Activated naive CD4-positive, alpha-beta T cell treated with anti-CD3 and anti-CD28 coated beads for 36 hours (primary cell): ENCODE measurements at regions not wholly inside any gene's neighbourhood (a gene's known extent, or its start where the extent isn't known, plus 50 kb on each side); places are given as distances from the start of the nearest gene placed in this dataset.

ENCODE experiments used
- CTCF ChIA-PET: fragments of 350-600 bp; sonication (Branson Sonifier 250); formaldehyde crosslinking; loops from one replicate; lab custom pipeline; 2021; ENCODE audit warnings: antibody characterized with exemption; lab: Charles Lee
- DNase-seq: peaks from one replicate; pipeline ENCODE4 v3.0.0-alpha.2; 2020
- H3K27ac Mint-ChIP-seq: one replicate; pipeline ENCODE4 v1.8.0; 2021; ENCODE audit warnings: mild to moderate bottlenecking, mixed read lengths
- H3K27me3 Mint-ChIP-seq: one replicate; pipeline ENCODE4 v1.8.0; 2021; ENCODE audit warnings: low read depth, mixed read lengths
- H3K36me3 Mint-ChIP-seq: one replicate; pipeline ENCODE4 v1.8.0; 2021; ENCODE audit warnings: low read depth, mixed read lengths
- H3K4me1 Mint-ChIP-seq: one replicate; pipeline ENCODE4 v1.8.0; 2021; ENCODE audit warnings: low read depth, mixed read lengths
- H3K4me3 Mint-ChIP-seq: one replicate; pipeline ENCODE4 v1.8.0; 2021; ENCODE audit warnings: mild to moderate bottlenecking, moderate library complexity, mixed read lengths
- H3K9me3 Mint-ChIP-seq: one replicate; pipeline ENCODE4 v1.8.0; 2021; ENCODE audit warnings: mixed read lengths
- intact Hi-C: fragments of 100-400 bp; cut with micrococcal nuclease; formaldehyde crosslinking; loops from one replicate; pipeline ENCODE4 v1.15.1; 2023

GRCh38 chr16:5653789-5654188, 556.2 kb upstream of the EEF2KMT start:
- no peak for DNase-seq
- Mint-ChIP-seq H3K9me3 (no peaks in the 10 kb centered on the region), H3K4me3 (no peak overlapping the region), H3K36me3 (no peaks in the 10 kb centered on the region), H3K27ac (no peak overlapping the region), H3K4me1 (no peaks in the 10 kb centered on the region), H3K27me3 (no peaks in the 10 kb centered on the region)
- intact Hi-C loops = no loop called here
- CTCF ChIA-PET = no interaction called here

- H3K36me3 Mint-ChIP-seq = no peaks in the 10 kb centered on the region
- H3K27me3 Mint-ChIP-seq = no peaks in the 10 kb centered on the region
- CTCF ChIA-PET = no interaction called here
- no peaks in the 10 kb centered on the region for H3K9me3 Mint-ChIP-seq
- DNase-seq = no peak
- no peak overlapping the region for H3K4me3 Mint-ChIP-seq
- H3K4me1 Mint-ChIP-seq = no peaks in the 10 kb centered on the region
- intact Hi-C loops = no loop called here
- no peak overlapping the region for H3K27ac Mint-ChIP-seq
Measured at GRCh38 chr16:5653041-5653440, 555.4 kb upstream of the EEF2KMT start.

GRCh38 chr16:5649762-5650743, 552.5 kb upstream of the EEF2KMT start:
- no peak for DNase-seq
- CTCF ChIA-PET = no interaction called here

GRCh38 chr16:5647051-5647450, 549.5 kb upstream of the EEF2KMT start:
- Mint-ChIP-seq H3K4me3 (no peak overlapping the region), H3K9me3 (no peaks in the 10 kb centered on the region), H3K27ac (no peak overlapping the region), H3K27me3 (no peaks in the 10 kb centered on the region), H3K4me1 (no peaks in the 10 kb centered on the region), H3K36me3 (no peaks in the 10 kb centered on the region)
- no peak for DNase-seq
- intact Hi-C loops = no loop called here
- CTCF ChIA-PET = no interaction called here

More at GRCh38 chr16:5649762-5650743, 552.5 kb upstream of the EEF2KMT start:
- no peaks in the 10 kb centered on the region for H3K9me3 Mint-ChIP-seq
- intact Hi-C loops = no loop called here
- H3K27me3 Mint-ChIP-seq = no peaks in the 10 kb centered on the region
- no peak overlapping the region for H3K27ac Mint-ChIP-seq
- H3K4me1 Mint-ChIP-seq = no peaks in the 10 kb centered on the region
- H3K36me3 Mint-ChIP-seq = no peaks in the 10 kb centered on the region
- no peak overlapping the region for H3K4me3 Mint-ChIP-seq

GRCh38 chr16:5643855-5644531, 546.4 kb upstream of the EEF2KMT start:
- peaks cover 2% of the 10 kb centered on the region for H3K9me3 Mint-ChIP-seq

GRCh38 chr16:5642436-5642835, 544.8 kb upstream of the EEF2KMT start:
- CTCF ChIA-PET = no interaction called here
- intact Hi-C loops = no loop called here
- DNase-seq = no peak
- no peaks in the 10 kb centered on the region for H3K27me3 Mint-ChIP-seq
- H3K27ac Mint-ChIP-seq = no peak overlapping the region
- H3K36me3 Mint-ChIP-seq = no peaks in the 10 kb centered on the region
- no peak overlapping the region for H3K4me3 Mint-ChIP-seq
- H3K9me3 Mint-ChIP-seq = peaks cover 2% of the 10 kb centered on the region
- no peaks in the 10 kb centered on the region for H3K4me1 Mint-ChIP-seq

More at GRCh38 chr16:5643855-5644531, 546.4 kb upstream of the EEF2KMT start:
- H3K27me3 Mint-ChIP-seq = no peaks in the 10 kb centered on the region
- no peaks in the 10 kb centered on the region for H3K36me3 Mint-ChIP-seq
- no peak for DNase-seq
- H3K4me3 Mint-ChIP-seq = no peak overlapping the region
- H3K27ac Mint-ChIP-seq = no peak overlapping the region
- intact Hi-C loops = no loop called here
- CTCF ChIA-PET = no interaction called here
- no peaks in the 10 kb centered on the region for H3K4me1 Mint-ChIP-seq

GRCh38 chr16:5642011-5642410, 544.4 kb upstream of the EEF2KMT start:
- Mint-ChIP-seq H3K4me3 (no peak overlapping the region), H3K9me3 (peaks cover 2% of the 10 kb centered on the region), H3K4me1 (no peaks in the 10 kb centered on the region), H3K27ac (no peak overlapping the region), H3K27me3 (no peaks in the 10 kb centered on the region), H3K36me3 (no peaks in the 10 kb centered on the region)
- intact Hi-C loops = no loop called here
- DNase-seq = no peak
- CTCF ChIA-PET = no interaction called here

- no peak for DNase-seq
- Mint-ChIP-seq H3K36me3 (no peaks in the 10 kb centered on the region), H3K9me3 (peaks cover 2% of the 10 kb centered on the region), H3K4me1 (no peaks in the 10 kb centered on the region), H3K4me3 (no peak overlapping the region), H3K27me3 (no peaks in the 10 kb centered on the region), H3K27ac (no peak overlapping the region)
- intact Hi-C loops = no loop called here
- CTCF ChIA-PET = no interaction called here
Measured at GRCh38 chr16:5640883-5641282, 543.3 kb upstream of the EEF2KMT start.

GRCh38 chr16:5639531-5639930, 541.9 kb upstream of the EEF2KMT start:
- DNase-seq = no peak
- H3K27ac Mint-ChIP-seq = no peak overlapping the region
- H3K9me3 Mint-ChIP-seq = peaks cover 2% of the 10 kb centered on the region
- no peaks in the 10 kb centered on the region for H3K36me3 Mint-ChIP-seq
- H3K4me3 Mint-ChIP-seq = no peak overlapping the region
- CTCF ChIA-PET = no interaction called here
- intact Hi-C loops = no loop called here
- H3K4me1 Mint-ChIP-seq = no peaks in the 10 kb centered on the region
- no peaks in the 10 kb centered on the region for H3K27me3 Mint-ChIP-seq

GRCh38 chr16:5635331-5635730, 537.7 kb upstream of the EEF2KMT start:
- CTCF ChIA-PET = interaction anchor here (0.6 kb wide), 1 partner anchor 149 kb away, joined by 6 read pairs; no protein-coding TSS in a partner anchor
- no peaks in the 10 kb centered on the region for H3K9me3 Mint-ChIP-seq
- no peak for DNase-seq
- no peaks in the 10 kb centered on the region for H3K27me3 Mint-ChIP-seq
- H3K4me1 Mint-ChIP-seq = no peaks in the 10 kb centered on the region
- no peak overlapping the region for H3K27ac Mint-ChIP-seq
- H3K4me3 Mint-ChIP-seq = no peak overlapping the region
- H3K36me3 Mint-ChIP-seq = no peaks in the 10 kb centered on the region
- intact Hi-C loops = no loop called here

GRCh38 chr16:5634666-5635180, 537.1 kb upstream of the EEF2KMT start:
- intact Hi-C loops = no loop called here
- DNase-seq = no peak
- CTCF ChIA-PET = interaction anchor here (1.3 kb wide), 1 partner anchor 54 kb away, joined by 6 read pairs; no protein-coding TSS in a partner anchor
- no peak overlapping the region for H3K4me3 Mint-ChIP-seq
- no peak overlapping the region for H3K27ac Mint-ChIP-seq
- no peaks in the 10 kb centered on the region for H3K27me3 Mint-ChIP-seq
- H3K36me3 Mint-ChIP-seq = no peaks in the 10 kb centered on the region
- H3K9me3 Mint-ChIP-seq = no peaks in the 10 kb centered on the region
- no peaks in the 10 kb centered on the region for H3K4me1 Mint-ChIP-seq

- H3K36me3 Mint-ChIP-seq = no peaks in the 10 kb centered on the region
- CTCF ChIA-PET = interaction anchor here (0.7 to 1.6 kb wide), 3 partner anchors 18 to 1009 kb away, joined by 6 to 10 read pairs (median 6); no protein-coding TSS in a partner anchor
- H3K9me3 Mint-ChIP-seq = no peaks in the 10 kb centered on the region
- intact Hi-C loops = no loop called here
- DNase-seq = no peak
- H3K27me3 Mint-ChIP-seq = no peaks in the 10 kb centered on the region
- H3K4me3 Mint-ChIP-seq = no peak overlapping the region
- H3K4me1 Mint-ChIP-seq = no peaks in the 10 kb centered on the region
- no peak overlapping the region for H3K27ac Mint-ChIP-seq
Measured at GRCh38 chr16:5633845-5634440, 536.3 kb upstream of the EEF2KMT start.
